T-cell (primary cell): ENCODE measurements at regions not wholly inside any gene's neighbourhood (a gene's known extent, or its start where the extent isn't known, plus 50 kb on each side); places are given as distances from the start of the nearest gene placed in this dataset.

Experiments
- ATAC-seq, 4 experiments: fragments of 200-7000 bp in 3 of 4; fragments of 150-1000 bp in 1 of 4; cut with Tn5 transposase; replicated peaks in 1 of 4; 1 replicate in 3 of 4; 2 replicates in 1 of 4; pipeline ENCODE4 v1.10.0; 2021; ENCODE audit warnings: moderate library complexity in 3 of 4, mild to moderate bottlenecking in 2 of 4, moderate number of reproducible peaks in 1 of 4
- CTCF ChIA-PET, 2 donors: fragments of 300-600 bp; sonication (Branson Sonifier 250); formaldehyde crosslinking; loops; one replicate each; lab custom pipeline; 2022; ENCODE audit warnings: antibody characterized with exemption in 2 of 2; lab: Charles Lee
- POLR2A ChIA-PET, 2 donors: fragments of 300-600 bp; sonication (Branson Sonifier 250); formaldehyde crosslinking; loops; one replicate each; lab custom pipeline; 2022; ENCODE audit warnings: antibody characterized with exemption in 2 of 2; lab: Charles Lee
- DNase-seq, 35 experiments: peaks; one replicate each; pipeline versions ENCODE4 v3.0.0 to v3.0.0-alpha.2; 2013 to 2023
- H3K27ac ChIP-seq: one replicate; pipeline ENCODE4 v1.5.1; 2013; ENCODE audit warnings: low read length
- H3K27me3 ChIP-seq, 2 experiments: replicated peaks in 1 of 2; 1 replicate in 1 of 2; 2 replicates in 1 of 2; pipeline versions ENCODE4 v1.6.1 to v1.7.0; 2013; ENCODE audit warnings: low read length in 1 of 2, mixed read lengths in 1 of 2; ENCODE audit not compliant: control insufficient read depth in 2 of 2, insufficient read depth in 2 of 2; ENCODE audit errors: extremely low read depth in 1 of 2
- H3K36me3 ChIP-seq, 2 donors: 1 replicate in 1 of 2; 2 replicates in 1 of 2; pipeline versions ENCODE4 v1.6.1 to v1.7.0; 2013; ENCODE audit warnings: low read length in 1 of 2; ENCODE audit not compliant: control insufficient read depth in 2 of 2, insufficient read depth in 1 of 2; ENCODE audit errors: extremely low read depth in 1 of 2
- H3K4me1 ChIP-seq, 2 experiments: 1 replicate in 1 of 2; 2 replicates in 1 of 2; pipeline versions ENCODE4 v1.6.1 to v1.7.0; 2013; ENCODE audit warnings: low read length in 2 of 2, mixed read lengths in 1 of 2; ENCODE audit not compliant: insufficient read depth in 2 of 2, control insufficient read depth in 1 of 2; ENCODE audit errors: extremely low read depth in 1 of 2
- H3K4me3 ChIP-seq, 2 donors: 1 replicate in 1 of 2; 2 replicates in 1 of 2; pipeline versions ENCODE4 v1.5.1 to v1.7.0; 2013; ENCODE audit warnings: mild to moderate bottlenecking in 2 of 2, low read length in 1 of 2, moderate library complexity in 1 of 2; ENCODE audit not compliant: control insufficient read depth in 1 of 2; ENCODE audit errors: extremely low read depth in 1 of 2
- H3K9me3 ChIP-seq: 2 replicates; pipeline ENCODE4 v1.7.0; 2013
- H3K27ac Mint-ChIP-seq, 2 donors: one replicate each; pipeline ENCODE4 v1.8.0; 2020 to 2021; ENCODE audit warnings: mild to moderate bottlenecking in 2 of 2, mixed read lengths in 2 of 2
- H3K27me3 Mint-ChIP-seq, 2 donors: one replicate each; pipeline ENCODE4 v1.8.0; 2021 to 2022; ENCODE audit warnings: mixed read lengths in 2 of 2
- H3K36me3 Mint-ChIP-seq: one replicate; pipeline ENCODE4 v1.8.0; 2021; ENCODE audit warnings: mixed read lengths
- H3K4me1 Mint-ChIP-seq, 3 donors: one replicate each; pipeline ENCODE4 v1.8.0; 2020 to 2022; ENCODE audit warnings: mixed read lengths in 3 of 3, mild to moderate bottlenecking in 1 of 3
- H3K4me3 Mint-ChIP-seq, 3 donors: one replicate each; pipeline ENCODE4 v1.8.0; 2020 to 2022; ENCODE audit warnings: mild to moderate bottlenecking in 3 of 3, mixed read lengths in 3 of 3, moderate library complexity in 3 of 3
- H3K9me3 Mint-ChIP-seq, 3 donors: one replicate each; pipeline ENCODE4 v1.8.0; 2020 to 2022; ENCODE audit warnings: mixed read lengths in 3 of 3
- WGBS: methylation state at CpG from one replicate; pipeline ENCODE4 v1.1.5; 2013; ENCODE audit warnings: missing lambda C conversion rate; ENCODE audit not compliant: insufficient coverage; 5-methylcytosine and 5-hydroxymethylcytosine counted together

DNA sequence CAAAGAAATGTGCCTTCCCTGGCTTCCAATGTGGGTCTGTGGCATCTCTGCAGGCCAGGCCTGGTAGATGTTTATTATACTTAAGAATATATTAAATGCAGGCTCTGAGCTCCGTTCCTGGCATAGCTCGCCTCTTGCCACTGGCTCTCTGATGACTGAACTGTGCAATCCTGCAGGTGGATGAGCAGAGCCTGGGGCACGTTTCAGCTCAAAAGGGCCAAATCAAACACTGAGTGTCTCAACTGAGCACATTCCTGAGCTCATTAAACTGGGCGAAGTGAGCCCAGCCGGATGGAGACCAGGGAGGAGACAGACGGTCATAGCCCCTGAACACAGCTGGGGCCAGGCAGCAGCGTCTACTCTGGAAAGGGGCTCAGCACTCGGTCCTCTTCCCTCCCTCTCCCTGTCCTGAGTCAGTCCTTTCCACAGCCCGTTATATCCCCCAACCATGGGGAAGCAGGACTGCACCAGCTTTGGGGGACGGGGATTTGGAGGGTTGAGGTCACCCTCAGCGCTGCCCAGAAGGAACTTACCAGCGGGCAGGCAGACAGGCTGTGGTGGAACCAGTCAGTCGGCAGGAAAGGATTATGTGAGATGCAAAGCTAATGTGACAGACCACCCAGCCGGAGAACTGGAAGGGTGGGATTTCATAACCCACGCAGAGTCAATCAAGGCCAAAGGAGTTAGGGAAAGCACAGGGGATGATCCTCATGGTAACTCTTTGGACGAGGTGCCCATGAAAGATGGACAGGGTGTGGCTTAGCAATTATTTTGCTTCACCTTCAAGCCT is 77.4 kb upstream of the ANKRD34C start:
- Mint-ChIP-seq H3K4me1 (no peaks in the 10 kb centered on the region), H3K4me3 (no peak overlapping the region), H3K9me3 (no peaks in the 10 kb centered on the region), H3K27ac (no peak overlapping the region), H3K36me3 (no peaks in the 10 kb centered on the region), H3K27me3 (peaks cover 47 to 66% of the 10 kb centered on the region in 2 donors)
- WGBS, result 68% methylated on average over 10 of the region's 16 CpGs
- H3K4me1 ChIP-seq, result no peaks in the 10 kb centered on the region
- CTCF ChIA-PET, result no interaction called here
- POLR2A ChIA-PET, result no interaction called here
- no peak overlapping the region for H3K27ac ChIP-seq
- H3K27me3 ChIP-seq, result peaks cover 0 to 30% of the 10 kb centered on the region in 2 experiments
- DNase-seq (no peak), ATAC-seq (no peak)
- no peaks in the 10 kb centered on the region for H3K36me3 ChIP-seq
- no peak overlapping the region for H3K4me3 ChIP-seq
- no peaks in the 10 kb centered on the region for H3K9me3 ChIP-seq

- ATAC-seq (no peak), DNase-seq (no peak)
- no peak overlapping the region for H3K4me3 ChIP-seq
- no peak overlapping the region for H3K27ac ChIP-seq
- H3K9me3 ChIP-seq, result no peaks in the 10 kb centered on the region
- no peaks in the 10 kb centered on the region for H3K36me3 ChIP-seq
- CTCF ChIA-PET, result no interaction called here
- H3K27me3 ChIP-seq, result peaks cover 2 to 13% of the 10 kb centered on the region in 2 experiments
- H3K4me1 ChIP-seq, result no peaks in the 10 kb centered on the region
- H3K27ac Mint-ChIP-seq, result no peak overlapping the region
- no peaks in the 10 kb centered on the region for H3K9me3 Mint-ChIP-seq
- H3K36me3 Mint-ChIP-seq, result no peaks in the 10 kb centered on the region
- no peaks in the 10 kb centered on the region for H3K4me1 Mint-ChIP-seq
- whole genome bisulfite sequencing, result 92% methylated on average over 4 of the region's 6 CpGs
- POLR2A ChIA-PET, result no interaction called here
- H3K4me3 Mint-ChIP-seq, result no peak overlapping the region
- peaks cover 36 to 41% of the 10 kb centered on the region in 2 donors for H3K27me3 Mint-ChIP-seq
Measured at GRCh38 chr15:79198461-79198860, 84.1 kb upstream of the ANKRD34C start.

- no peak for DNase-seq
- H3K9me3 Mint-ChIP-seq, result no peaks in the 10 kb centered on the region
- H3K27ac Mint-ChIP-seq, result no peak overlapping the region
- H3K27ac ChIP-seq, result no peak overlapping the region
- H3K4me3 Mint-ChIP-seq, result no peak overlapping the region
- H3K4me1 Mint-ChIP-seq, result no peaks in the 10 kb centered on the region
- peaks cover 29 to 32% of the 10 kb centered on the region in 2 donors for H3K27me3 Mint-ChIP-seq
- H3K4me3 ChIP-seq, result no peak overlapping the region
- H3K36me3 Mint-ChIP-seq, result no peaks in the 10 kb centered on the region
- H3K36me3 ChIP-seq, result no peaks in the 10 kb centered on the region
- no peaks in the 10 kb centered on the region for H3K4me1 ChIP-seq
- H3K27me3 ChIP-seq, result peaks cover 2 to 18% of the 10 kb centered on the region in 2 experiments
- 61% methylated on average over 5 of the region's 7 CpGs for WGBS
- ChIA-PET POLR2A (no interaction called here), CTCF (no interaction called here)
- no peaks in the 10 kb centered on the region for H3K9me3 ChIP-seq
- no peak for ATAC-seq
Measured at GRCh38 chr15:79197285-79197684, 85.2 kb upstream of the ANKRD34C start.

DNA sequence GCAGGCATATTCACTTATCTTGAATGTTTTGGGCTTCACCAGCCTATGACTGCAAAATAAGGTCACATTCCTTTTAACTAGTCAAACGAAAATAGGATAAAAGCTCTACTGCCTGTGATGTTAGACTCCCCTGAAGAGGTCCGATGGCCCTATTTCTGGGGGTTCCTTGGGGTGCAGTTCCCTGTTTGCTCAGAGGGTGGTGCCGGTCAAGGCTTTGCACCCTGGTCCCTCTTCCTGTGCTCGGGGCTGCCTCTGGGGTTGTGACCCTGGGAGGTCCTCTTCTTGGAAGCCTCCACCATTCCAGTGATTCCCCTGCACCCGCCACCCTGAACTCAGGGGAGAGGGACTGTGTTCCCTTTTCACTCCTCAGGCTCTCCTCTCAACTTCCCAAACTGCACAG is 86.7 kb upstream of the ANKRD34C start:
- H3K4me1 ChIP-seq, result no peaks in the 10 kb centered on the region
- H3K27me3 Mint-ChIP-seq, result peaks cover 21% of the 10 kb centered on the region in 2 donors
- no peaks in the 10 kb centered on the region for H3K9me3 ChIP-seq
- WGBS, result 60% methylated on average over 1 of the region's 5 CpGs
- H3K4me3 ChIP-seq, result no peak overlapping the region
- H3K36me3 Mint-ChIP-seq, result no peaks in the 10 kb centered on the region
- ATAC-seq (no peak), DNase-seq (no peak)
- H3K36me3 ChIP-seq, result no peaks in the 10 kb centered on the region
- H3K9me3 Mint-ChIP-seq, result no peaks in the 10 kb centered on the region
- POLR2A ChIA-PET, result no interaction called here
- H3K27ac Mint-ChIP-seq, result no peak overlapping the region
- no peak overlapping the region for H3K27ac ChIP-seq
- no peak overlapping the region for H3K4me3 Mint-ChIP-seq
- CTCF ChIA-PET, result no interaction called here
- no peaks in the 10 kb centered on the region for H3K4me1 Mint-ChIP-seq
- H3K27me3 ChIP-seq, result peaks cover 2 to 28% of the 10 kb centered on the region in 2 experiments

DNA sequence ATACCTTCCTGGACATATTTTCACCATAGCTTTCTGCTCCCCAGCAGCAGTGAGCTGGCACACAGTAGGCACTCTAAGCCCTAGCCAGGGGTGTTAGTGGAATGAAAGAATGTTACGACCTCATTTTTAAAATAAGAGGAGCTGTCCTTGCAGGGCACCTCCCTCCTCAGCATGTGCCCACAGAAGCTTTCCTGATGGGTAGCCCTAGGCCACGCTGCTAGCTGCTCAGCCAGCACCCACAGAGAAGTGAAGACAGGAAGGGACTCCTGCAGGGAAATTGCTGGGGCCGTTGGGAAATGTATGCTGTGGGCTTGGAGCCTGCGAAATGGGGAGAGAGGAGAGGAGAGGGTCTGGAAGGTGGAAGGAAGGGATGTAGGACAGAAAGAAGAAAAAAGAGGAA is 87.3 kb upstream of the ANKRD34C start:
- Mint-ChIP-seq H3K4me1 (no peaks in the 10 kb centered on the region), H3K4me3 (no peak overlapping the region), H3K27ac (no peak overlapping the region), H3K27me3 (peaks cover 17 to 18% of the 10 kb centered on the region in 2 donors), H3K36me3 (no peaks in the 10 kb centered on the region), H3K9me3 (no peaks in the 10 kb centered on the region)
- no peak overlapping the region for H3K27ac ChIP-seq
- no peaks in the 10 kb centered on the region for H3K9me3 ChIP-seq
- DNase-seq, result no peak
- ChIA-PET CTCF (interaction anchor here in 1 of 2 donors (0.7 kb wide), 1 partner anchor 14 kb away, joined by 3 read pairs; no protein-coding TSS in a partner anchor), POLR2A (no interaction called here)
- H3K4me1 ChIP-seq, result no peaks in the 10 kb centered on the region
- no peak for ATAC-seq
- WGBS, result 55% methylated on average over 4 of the region's 4 CpGs
- H3K4me3 ChIP-seq, result no peak overlapping the region
- peaks cover 2 to 29% of the 10 kb centered on the region in 2 experiments for H3K27me3 ChIP-seq
- H3K36me3 ChIP-seq, result no peaks in the 10 kb centered on the region

GRCh38 chr15:79194386-79194785 is 88.1 kb upstream of the ANKRD34C start:
- H3K9me3 Mint-ChIP-seq, result no peaks in the 10 kb centered on the region
- Histone ChIP-seq H3K36me3 (no peaks in the 10 kb centered on the region), H3K4me3 (no peak overlapping the region), H3K27ac (no peak overlapping the region), H3K9me3 (no peaks in the 10 kb centered on the region), H3K27me3 (peaks cover 2 to 34% of the 10 kb centered on the region in 2 experiments), H3K4me1 (no peaks in the 10 kb centered on the region)
- no CpG with 5 or more reads among the region's 3 CpGs for WGBS
- H3K36me3 Mint-ChIP-seq, result no peaks in the 10 kb centered on the region
- H3K27me3 Mint-ChIP-seq, result peaks cover 15 to 18% of the 10 kb centered on the region in 2 donors
- DNase-seq, result no peak
- H3K4me3 Mint-ChIP-seq, result no peak overlapping the region
- ChIA-PET CTCF (no interaction called here), POLR2A (no interaction called here)
- ATAC-seq, result no peak
- no peak overlapping the region for H3K27ac Mint-ChIP-seq
- H3K4me1 Mint-ChIP-seq, result no peaks in the 10 kb centered on the region
